ENCODE measurements at regions not wholly inside any gene's neighbourhood (a gene's known extent, or its start where the extent isn't known, plus 50 kb on each side); places are given as distances from the start of the nearest gene placed in this dataset.

DNA sequence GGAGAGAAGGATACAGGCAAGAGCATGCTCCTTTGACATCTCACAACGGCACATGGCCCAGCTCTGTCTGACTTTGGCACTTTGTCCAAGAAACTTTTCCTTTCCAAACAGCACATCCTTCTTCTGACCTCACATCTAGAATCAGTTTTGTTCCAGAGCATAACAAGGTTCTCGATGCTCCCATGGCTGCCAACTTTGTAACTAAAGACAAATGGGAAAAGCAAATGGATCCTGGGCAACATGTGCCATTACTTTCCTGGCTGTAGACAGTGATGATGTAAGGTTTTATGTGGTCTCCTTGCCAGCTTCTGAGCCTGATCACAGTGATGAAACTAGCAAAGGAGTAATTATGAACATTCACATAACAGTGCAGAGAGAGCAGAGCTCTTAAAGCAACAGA lies 171.8 kb upstream of the C1orf87 start:
- DNase-seq, result no peak

DNA sequence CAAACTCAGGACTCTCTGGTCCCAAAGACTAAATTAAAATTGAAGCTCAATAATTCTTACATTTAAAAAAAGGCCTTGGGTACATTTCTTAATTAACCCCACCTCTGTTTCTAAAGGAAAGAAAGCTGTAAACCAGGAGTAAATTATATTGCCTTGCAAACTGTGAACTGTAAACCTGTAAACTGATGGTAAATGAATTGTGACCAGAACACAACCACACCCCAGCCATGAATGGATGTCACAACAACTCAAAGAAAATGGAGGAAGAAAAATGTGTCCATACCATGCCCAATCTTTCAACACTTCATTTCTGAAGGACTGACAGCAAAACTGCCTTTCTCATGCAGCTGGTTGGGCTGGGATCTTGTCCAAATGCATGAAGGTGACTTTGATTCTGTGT lies 171.3 kb upstream of the C1orf87 start:
- no peak for DNase-seq

DNA sequence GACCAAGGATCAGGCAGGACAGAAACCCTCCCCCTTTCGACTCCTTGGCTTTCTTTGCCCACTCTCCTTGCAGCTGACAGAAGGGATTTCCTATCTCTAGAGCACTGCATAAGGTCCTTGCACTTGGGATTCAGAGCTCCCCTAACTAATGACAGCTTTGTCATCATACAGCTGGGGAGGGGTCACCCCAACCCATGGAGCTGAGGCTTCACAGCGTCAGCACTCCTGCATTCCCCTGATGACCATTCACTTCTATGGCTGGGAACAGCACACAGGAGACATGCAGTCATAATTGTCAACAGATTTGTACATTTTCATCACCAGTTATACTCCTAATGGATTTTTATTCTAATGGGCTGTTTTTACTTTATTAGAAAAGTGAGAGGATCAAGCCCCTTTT lies 161.7 kb upstream of the C1orf87 start:
- DNase-seq, result no peak

DNA sequence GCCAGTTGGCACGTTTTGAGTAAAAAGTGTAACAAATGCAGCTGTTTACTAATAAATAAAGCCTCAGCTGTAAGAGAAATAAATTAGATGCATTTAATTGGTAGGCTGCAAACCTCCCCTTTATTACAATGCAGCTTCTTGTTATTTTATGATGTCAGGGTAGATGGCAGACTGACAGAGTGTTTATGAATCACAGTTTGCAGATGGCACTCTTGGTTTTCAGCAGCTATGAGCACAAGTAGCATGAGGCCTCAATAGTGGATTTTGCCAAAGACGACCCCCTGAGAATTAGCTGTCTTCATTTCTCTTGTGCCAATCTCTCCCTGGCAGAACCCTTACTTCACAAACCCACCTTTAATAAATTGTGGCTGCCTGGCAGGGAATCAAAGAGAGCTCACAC lies 161.2 kb upstream of the C1orf87 start:
- DNase-seq, result no peak

DNA sequence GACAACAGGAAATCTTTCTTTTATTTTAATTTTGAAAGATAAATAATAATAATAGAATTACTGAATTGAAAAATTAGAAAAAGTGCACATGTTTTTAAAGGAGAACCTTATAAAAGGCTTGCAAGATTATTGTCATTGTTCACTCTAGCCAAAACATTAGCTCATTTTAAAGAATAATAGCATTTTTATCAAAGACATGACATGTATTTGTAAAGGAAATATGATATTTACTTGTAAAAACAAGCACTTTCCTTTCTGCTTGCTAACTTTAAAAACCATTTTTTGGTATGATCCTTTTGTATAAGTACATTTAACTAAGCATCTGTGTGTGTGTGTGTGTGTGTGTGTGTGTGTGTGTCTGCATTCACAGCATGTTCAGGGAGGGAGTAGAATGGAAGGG lies 156.3 kb upstream of the C1orf87 start:
- no peak for DNase-seq

DNA sequence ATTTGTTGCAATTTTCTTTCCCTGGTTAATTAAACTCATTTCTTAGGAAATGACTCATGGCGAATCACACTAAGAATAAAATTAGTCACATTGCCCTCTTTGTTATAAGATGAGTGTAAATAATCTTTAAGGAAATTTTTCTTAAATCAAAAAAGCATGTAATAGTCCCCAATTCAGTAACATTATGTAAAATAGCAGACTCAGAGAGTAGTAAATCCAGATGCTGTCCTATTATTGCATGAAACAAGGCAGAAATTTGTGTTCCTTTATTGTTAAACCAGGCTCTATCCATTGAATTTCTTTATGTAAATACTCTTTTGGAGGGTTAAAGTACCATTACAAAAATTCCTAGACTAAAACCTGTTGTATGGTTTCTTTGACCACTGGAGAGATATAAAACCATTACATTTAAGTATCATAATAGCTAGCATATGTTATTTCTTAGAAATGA lies 154.5 kb upstream of the C1orf87 start:
- DNase-seq, result no peak

DNA sequence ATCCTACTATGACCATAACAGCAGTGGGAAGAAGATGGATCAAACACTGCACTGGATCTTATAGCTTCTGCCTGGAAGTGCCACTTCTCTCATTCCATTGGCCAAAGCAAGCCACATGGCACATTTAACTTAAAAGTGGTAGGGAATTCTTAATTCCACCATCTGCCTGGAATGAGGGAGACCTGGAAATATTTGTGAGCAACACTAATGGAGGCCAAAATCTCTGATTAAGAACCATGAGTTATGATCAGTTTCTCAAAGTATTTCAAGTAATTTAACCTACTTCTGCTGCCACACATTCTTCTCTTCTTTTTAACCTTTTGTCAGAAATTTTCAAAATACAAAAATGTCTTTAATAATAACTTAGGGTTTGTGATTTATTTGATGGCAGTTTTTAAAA lies 154.0 kb upstream of the C1orf87 start:
- DNase-seq, result no peak

DNA sequence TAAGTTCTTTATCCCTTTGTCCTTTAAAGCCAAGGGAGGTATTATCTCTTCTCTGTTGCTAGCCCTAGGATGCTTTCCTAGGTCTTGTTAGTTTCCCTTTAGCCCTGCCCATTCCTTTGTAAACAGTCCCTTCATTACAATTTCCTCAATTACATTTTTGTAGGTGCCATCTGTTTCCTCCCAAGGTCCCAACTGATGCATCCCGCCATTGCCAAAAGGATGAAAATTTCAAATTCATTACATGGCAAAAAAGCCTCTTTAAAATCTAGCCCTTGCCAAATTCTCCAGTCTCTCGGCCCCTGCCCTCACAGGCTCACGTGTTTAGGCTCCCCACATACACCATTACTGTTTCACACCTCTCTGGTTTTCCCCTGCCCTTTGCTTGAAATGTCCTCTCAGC lies 151.9 kb upstream of the C1orf87 start:
- DNase-seq, result no peak

DNA sequence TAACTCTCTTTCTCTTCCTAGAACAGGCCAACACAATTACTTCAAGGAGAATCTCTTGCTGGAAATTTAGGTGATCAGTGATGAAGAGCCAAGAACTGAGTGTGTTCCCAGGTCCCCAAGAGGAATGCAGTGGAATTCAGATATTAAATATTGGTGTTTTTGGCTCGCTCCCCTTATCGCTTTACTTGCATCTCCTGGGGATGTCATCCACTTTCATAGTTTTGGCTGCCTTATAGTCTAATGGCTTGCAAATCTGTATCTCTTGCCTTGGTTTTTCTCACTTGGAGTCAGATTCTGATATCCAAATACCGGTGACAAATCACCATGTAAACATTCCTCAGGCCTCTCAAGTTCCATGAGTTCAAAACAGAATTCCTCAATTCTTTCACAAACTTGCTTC lies 151.0 kb upstream of the C1orf87 start:
- DNase-seq, result no peak

DNA sequence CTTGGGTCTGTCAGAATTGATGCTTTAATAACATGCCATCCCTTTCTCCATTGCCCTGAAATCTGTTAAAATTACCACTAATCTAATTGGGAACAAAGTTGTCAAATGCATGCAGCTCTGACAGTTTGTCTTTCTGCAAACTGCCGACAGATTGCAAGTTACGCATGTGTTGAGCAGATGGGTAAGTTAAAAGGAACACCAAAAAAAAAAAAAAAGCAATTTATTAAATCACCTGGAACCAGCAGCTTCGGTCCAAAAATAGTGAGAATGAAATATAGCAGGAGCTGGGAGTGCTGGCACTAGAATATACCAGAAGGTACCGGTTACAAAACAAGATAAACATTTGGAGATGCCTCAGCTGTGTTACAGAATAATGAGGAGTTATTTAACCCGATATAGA lies 149.6 kb upstream of the C1orf87 start:
- DNase-seq, result no peak

DNA sequence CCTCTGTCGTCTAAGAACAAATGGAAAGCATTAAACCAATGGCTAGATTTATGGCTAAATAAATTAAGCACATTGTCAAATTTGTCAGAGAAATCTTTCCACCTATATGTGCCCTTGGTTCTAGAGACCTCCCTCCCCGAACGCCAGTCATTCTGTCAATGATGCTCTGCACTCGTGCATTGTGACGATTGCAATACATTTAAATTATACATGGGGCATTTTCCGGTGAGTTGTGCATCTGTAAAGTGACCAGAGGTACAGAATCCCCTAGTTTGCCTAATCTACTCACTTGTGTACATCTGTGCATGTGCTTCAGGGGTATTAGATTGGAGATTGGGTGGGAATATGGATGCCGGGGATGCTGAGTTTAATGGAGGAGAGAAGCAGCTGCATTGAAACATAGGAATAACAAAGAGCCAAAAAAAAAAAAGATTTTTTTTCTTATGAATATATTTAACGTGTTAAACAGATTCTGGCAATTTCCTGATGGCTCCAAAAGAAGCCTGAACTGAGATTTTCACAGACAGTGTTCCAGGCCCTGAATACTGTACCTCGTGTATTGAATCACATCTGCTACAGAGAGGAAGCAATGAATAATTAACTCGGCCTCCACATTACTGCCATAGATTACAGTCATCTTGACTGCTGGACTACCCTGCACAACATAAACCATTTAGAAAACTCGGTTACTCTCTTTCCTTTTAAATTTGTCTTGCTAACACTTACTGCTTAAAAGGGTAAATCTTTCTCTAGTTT lies 149.0 kb upstream of the C1orf87 start:
- no peak for DNase-seq

DNA sequence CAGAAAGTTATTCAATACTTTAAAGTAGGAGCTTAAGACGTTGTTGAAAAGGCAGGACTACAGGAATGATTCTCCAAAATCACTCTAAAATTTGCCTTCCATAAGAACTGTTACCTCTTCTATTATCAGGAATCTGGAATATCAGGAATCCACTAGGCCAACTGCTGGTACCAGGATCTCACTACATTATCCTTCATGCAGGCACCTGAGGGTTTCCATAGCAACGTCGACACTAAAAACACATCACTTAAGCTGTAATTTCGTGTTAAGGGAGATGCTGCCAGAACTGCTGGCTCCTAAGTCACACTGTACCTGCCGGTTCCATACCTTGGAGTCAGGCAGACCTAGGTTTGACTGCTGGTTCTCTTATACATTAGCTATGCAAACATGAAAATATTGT lies 139.7 kb upstream of the C1orf87 start:
- DNase-seq, result no peak

DNA sequence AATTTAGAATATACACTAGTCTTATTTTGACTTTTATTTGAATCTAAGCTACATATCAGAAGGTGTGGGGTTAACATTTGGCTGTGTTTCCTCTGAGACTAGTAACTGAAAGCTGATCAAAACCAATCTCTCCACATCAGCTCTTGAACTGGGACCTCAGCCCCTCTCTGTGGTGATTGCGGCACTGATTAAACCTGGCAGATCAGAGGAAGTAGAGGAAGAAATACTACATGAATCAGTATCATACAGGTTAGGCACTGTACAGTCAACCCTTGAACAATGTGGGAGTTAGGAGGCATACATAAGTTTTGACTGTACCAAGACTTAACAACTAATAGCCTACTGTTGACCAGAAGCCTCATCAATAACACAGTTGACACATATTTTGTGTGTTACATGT lies 122.5 kb upstream of the C1orf87 start:
- no peak for DNase-seq

DNA sequence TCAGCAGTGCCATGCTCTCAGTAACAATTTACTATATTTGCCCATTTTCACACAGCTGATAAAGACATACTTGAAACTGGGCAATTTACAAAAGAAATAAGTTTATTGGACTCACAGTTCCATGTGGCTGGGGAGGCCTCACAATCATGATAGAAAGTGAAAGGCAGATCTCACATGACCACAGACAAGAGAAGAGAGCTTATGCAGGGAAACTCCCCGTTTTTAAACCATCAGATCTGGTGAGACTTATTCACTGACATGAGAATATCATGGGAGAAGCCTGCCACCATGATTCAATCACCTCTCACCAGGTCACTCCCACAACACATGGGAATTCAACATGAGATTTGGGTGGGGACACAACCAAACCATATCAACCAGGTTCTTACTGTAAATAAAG lies 112.1 kb upstream of the C1orf87 start:
- no peak for DNase-seq

DNA sequence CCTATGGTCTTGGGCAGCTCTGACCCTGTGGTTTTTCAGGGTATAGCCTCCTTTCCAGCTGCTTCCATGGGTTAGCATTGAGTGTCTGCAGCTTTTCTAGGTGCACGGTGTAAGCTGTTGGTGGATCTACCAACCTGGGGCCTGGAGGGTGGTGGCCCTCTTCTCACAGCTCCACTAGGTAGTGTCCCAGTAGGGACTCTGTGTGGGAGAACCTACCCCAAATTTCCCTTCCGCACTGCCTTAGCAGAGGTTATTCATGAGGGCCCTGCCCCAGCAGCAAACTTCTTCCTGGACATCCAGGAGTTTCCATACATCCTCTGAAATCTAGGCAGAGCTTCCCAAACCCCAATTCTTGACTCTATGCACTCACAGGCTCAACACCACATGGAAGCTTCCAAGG lies 111.0 kb upstream of the C1orf87 start:
- DNase-seq, result no peak

DNA sequence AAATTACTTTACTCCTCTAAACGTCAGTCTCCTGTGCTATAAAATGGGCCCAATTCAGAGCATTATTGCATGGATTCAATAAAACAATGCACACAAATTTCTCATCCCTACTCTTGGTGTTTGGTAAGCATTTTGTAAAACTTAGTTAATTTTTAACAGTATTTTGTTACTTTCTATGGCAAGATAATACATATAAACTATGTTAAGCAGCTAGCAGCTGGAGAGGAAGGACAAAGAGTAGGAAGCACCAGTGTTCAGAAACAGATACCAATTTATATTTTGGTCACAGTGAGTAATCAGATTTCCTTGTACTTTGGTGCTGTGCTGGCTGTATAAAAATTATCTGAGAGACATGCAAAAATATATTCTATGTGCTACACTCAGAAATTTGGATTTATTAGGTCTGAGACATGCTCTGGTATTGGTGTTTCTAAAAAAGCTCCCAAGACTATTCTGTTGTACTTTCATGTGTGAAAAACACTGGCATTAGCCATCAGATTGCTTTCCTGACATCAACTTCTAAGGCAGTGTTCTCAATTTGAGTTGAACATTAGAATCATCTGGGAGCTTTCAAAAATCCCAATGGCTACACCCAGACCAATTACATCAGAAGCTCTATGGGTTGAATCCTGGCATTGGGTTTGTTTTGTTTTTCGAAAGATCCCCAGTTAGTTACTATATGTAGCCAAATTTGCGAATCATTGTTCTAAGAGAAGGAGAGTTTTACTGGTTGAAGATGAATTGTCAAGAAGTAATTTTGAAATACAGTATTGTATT lies 100.3 kb upstream of the C1orf87 start:
- DNase-seq, result no peak

DNA sequence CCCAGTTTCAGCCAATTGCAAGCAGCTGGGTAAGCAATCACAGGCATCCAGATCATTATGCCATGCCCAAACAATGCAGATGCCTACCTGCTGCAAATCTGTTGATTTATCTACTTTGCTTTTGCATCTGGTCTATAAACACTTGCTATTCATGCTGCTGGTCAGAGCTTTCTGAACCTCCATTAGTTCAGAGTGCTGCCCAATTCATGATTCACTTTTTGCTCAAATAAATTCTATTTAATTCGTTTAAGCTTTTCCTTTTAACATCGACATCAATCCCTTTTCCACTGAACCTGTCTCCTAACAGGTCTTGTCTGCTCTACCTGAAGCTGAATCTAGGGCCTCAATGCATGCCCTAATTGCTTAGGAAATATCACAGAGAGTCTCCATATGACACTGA lies 99.4 kb upstream of the C1orf87 start:
- DNase-seq, result no peak

DNA sequence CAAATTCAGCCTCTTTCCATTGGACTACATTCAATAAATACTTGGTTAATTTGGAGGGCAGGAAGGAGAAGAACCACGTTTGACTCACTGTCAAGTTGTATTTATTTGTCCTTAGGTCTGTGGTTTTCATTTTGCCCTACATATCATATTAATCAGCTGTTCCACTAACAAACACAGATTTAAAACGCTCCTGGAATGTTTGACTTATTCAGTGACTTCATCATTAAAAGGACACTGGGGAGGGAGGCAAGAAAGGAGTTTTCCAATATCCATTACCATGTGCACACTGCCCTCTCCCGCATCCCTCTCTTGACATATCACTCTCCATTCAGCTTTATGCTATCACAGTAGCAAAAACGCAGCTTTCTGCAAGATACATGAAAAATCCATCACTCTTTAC lies 98.2 kb upstream of the C1orf87 start:
- DNase-seq, result peak; percentile 86

DNA sequence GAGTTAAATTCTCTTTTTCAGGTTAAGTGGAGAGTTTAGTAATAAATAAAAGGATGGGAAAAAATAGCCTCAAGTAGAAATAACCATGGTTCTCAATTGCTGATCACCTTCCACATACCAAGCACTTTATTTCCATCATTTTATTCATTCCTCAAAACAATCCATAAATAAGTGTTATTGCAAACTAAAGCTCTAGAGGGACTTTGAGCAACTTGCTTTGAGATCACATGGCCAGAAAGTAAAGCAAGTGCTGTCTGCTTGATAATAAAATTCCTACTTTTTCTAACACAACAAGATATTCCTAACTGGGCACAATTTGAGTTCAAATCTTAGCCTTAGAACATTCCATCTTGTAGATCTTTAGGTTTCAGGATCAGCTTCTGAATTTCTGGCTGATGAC lies 97.1 kb upstream of the C1orf87 start:
- DNase-seq, result no peak

DNA sequence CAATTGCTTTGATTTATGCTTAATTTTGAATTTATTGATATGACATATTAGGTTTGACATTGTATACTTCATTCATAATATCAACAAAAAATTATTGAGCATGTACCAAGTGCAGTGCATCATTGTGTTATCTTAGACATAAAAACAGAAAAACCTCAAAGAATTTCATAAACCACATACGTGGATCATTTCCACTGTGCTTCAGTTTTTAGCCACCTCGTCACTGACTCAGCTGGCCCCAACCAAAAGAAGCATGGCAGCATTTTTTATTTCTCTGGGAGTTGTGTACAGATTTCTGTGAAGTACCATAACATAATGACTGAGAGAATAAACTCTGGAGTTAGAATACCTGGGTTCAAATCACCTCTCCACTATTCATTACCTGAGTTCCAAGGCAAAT lies 95.6 kb upstream of the C1orf87 start:
- peak; percentile 37 for DNase-seq

DNA sequence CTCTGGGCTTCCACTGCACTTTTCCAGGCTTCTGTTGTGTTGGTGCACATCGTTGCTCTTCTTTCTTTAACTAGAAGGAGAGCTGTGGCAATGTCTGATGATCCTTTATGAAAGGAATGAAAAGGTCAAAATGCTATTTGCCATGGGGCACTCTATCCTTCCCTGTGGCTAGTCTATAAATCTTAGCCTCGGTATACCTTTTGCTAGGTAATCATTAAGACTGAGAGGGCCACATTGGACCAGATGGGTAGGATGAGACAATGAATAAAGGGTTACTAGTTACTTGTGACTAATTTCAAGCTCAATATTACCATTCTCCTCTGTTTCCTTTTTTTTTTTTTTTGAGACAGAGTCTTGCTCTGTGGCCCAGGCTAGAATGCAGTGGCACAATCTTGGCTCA lies 89.4 kb upstream of the C1orf87 start:
- DNase-seq, result no peak

DNA sequence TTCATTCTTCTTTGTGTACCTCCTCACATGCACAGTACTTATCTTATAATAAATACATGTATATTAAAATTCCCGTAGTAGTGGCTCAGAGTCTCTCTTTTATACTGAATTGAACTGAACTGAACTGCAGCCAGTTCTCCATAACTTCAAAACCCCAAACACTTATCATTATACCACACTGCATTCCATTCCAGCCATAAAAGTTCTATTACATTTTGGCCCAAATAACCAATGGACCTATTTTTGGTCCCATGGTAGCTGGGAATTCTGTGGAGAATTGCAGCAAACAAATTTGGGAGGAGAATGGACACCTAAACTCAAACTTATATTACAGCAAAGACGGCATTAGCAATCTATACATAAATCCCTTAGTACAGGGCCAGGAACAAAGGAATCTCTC lies 86.6 kb upstream of the C1orf87 start:
- DNase-seq, result peak; percentile 27

DNA sequence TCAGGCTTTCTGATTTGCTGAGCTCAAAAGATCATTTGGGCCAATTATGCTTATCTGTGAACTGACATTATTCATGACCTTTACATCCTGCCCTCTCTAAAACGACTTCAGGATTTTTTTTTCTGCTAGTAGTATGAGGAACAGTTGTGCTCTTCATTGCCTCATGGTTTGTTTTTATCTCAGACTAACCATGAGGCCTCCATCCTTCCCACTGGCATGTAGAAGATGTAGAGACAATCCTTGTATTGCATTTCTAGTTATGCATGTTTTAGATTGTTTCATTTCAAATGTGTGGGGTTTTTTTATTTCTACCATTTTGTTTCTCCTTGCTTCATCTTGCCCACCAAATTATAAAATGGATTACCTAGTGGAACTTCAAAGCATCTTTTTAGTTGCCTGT lies 82.8 kb upstream of the C1orf87 start:
- no peak for DNase-seq

DNA sequence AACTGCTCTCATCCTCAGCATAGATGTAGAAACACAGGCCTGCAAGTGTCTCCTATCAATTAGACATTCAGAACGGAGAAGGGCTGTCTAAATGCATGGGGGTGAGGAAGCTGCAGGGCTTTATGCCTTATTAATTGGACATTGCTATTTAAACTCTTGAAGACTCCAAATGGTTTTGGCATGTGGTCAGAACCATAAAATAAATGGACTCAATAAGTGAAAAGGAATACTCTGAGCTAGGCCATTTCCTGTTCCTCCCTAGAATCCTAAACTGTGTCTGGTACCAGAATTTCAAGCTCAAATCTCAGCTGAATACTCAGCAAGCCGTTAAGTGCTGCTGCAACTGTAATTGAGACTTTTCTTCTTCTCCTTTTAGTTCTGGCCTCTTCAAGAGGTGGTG lies 80.4 kb upstream of the C1orf87 start:
- DNase-seq, result no peak
